ENCODE measurements at regions not wholly inside any gene's neighbourhood (a gene's known extent, or its start where the extent isn't known, plus 50 kb on each side); places are given as distances from the start of the nearest gene placed in this dataset.

DNA sequence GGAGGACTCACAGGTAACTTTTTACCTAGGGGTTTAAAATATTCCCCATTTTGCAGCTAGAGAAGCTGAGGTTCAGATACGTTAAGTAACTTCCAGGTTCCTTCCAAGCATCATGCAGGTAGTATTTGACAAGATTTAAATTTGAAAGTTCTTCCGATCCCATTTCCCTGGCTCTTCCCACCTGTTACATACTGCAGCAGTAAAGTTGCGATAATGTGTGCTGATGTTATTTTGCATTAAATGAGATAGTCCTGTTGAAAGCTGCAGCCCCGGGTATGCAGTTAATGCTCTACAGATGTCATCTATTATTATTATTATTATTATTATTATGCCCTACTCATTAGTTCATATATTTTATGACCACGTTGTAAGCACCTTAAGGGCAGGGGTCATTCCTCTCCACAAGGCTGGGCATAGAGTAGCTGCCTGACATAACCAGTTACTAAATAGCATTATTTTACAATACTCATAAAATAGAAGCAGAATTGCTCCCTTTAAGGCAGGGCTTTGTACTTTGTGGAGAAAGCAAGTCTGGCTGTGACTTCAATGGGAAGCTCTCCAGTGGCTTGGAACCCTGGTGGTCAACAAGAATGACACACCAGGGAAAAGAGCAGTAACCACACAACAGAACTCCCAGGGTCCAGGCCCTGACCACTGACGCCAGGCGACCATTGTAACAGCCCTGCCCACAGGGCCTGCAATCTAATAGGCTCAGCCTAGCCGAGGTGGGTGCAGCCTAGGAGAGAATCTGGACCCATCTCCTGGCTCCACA is 90.8 kb upstream of the CALM2 start:
- TF ChIP-seq, protein P1, sequence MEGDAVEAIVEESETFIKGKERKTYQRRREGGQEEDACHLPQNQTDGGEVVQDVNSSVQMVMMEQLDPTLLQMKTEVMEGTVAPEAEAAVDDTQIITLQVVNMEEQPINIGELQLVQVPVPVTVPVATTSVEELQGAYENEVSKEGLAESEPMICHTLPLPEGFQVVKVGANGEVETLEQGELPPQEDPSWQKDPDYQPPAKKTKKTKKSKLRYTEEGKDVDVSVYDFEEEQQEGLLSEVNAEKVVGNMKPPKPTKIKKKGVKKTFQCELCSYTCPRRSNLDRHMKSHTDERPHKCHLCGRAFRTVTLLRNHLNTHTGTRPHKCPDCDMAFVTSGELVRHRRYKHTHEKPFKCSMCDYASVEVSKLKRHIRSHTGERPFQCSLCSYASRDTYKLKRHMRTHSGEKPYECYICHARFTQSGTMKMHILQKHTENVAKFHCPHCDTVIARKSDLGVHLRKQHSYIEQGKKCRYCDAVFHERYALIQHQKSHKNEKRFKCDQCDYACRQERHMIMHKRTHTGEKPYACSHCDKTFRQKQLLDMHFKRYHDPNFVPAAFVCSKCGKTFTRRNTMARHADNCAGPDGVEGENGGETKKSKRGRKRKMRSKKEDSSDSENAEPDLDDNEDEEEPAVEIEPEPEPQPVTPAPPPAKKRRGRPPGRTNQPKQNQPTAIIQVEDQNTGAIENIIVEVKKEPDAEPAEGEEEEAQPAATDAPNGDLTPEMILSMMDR (IDR thresholded peaks at IDR 0.05; ENCODE audit: low read depth, low read length, missing control alignments), result no peak
- H3K4me3 ChIP-seq (replicated peaks; ENCODE audit: low read depth, low read length), result no peak overlapping the region
- DNase-seq (ENCODE audit: extremely low read depth, low read depth), result no peak

DNA sequence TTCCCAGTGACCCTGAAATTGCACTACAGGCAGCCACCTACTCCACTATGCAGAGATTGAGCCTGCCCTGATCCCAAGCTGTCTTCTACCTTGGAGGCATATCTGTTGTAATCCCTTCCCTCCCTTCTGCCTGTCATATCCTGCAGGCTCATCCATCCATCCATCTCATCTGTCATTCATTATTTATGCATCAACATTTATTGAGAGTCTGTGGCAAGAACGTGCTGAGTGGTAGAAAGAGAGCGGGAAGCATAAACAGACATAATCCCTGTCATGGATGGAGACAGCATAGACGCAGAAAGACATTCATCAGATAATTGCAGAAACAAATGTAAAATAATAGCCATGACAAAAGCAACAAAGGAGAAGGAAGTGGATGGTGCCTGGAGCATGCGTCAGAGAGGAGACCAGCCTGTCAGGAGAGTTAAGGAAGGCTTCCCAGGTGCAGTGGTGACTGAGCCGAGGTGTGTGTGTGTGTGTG is 89.5 kb upstream of the CALM2 start:
- DNase-seq (ENCODE audit: extremely low read depth, low read depth), result no peak
- TF ChIP-seq, protein P1 (IDR thresholded peaks at IDR 0.05; ENCODE audit: low read depth, low read length, missing control alignments), result no peak
- H3K4me3 ChIP-seq (replicated peaks; ENCODE audit: low read depth, low read length), result no peak overlapping the region

DNA sequence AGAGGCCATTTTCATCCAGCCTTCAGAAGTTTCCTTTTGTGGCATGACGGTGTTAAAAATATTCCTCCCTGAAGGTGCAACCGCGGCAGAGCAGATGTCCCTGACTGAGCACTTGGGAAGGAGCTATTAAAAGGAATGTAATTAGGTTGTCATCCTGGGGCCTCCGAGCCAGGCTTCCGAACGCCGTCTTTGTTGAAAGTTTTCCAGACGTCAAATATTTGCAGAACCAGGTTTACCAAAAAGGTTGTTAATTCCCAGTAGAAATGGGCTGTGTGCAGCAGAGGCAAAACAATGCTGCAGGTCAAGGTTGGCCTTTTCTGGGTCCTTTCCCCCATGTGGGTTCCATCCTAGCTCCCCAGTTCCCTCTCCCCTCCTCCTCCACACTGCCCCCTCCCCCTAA is 88.8 kb upstream of the CALM2 start:
- DNase-seq (ENCODE audit: extremely low read depth, low read depth), result no peak
- no peak overlapping the region for H3K4me3 ChIP-seq (replicated peaks; ENCODE audit: low read depth, low read length)
- TF ChIP-seq, protein P1 (IDR thresholded peaks at IDR 0.05; ENCODE audit: low read depth, low read length, missing control alignments), result no peak

DNA sequence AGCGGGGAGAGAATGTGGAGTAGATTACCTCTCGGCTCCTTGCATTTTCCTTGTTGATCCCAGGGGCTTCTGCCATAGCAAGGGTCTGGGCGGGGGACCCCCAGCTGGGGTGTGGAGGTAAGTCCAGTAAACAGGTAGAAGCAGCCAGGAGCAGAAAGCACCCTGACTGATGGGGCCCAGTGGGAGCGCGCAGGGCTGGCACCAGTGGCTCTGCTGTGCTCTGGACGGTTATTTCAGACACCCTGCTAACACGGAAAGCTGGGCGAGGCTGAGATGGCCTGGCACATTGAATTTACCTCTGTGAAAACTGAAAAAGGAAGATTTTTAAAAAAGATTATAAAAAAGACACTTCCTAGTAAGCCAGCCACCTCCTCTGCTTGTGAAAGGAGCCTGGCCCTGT is 88.4 kb upstream of the CALM2 start:
- H3K4me3 ChIP-seq (replicated peaks; ENCODE audit: low read depth, low read length), result no peak overlapping the region
- DNase-seq (ENCODE audit: extremely low read depth, low read depth), result no peak
- TF ChIP-seq, protein P1 (IDR thresholded peaks at IDR 0.05; ENCODE audit: low read depth, low read length, missing control alignments), result no peak

DNA sequence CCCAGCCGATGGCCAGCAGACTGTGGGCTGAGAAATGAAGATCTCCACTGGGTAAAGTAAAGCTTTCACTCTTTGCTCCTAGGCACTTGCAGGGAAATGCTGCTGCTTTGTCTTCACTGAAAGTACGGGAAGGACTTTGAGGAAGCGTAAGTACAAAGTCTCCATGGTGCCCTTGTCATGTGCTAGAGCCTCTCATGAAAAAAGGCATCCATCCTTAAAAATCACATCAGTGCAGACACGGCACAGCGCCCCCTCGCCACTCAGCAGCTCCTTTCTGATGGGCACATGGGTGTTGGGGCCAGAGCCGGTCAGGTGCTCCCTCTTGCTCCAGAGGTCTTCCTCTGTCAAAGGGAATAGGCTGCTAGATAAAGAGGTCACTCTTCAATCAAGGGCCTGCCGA is 87.8 kb upstream of the CALM2 start:
- TF ChIP-seq, protein P1 (IDR thresholded peaks at IDR 0.05; ENCODE audit: low read depth, low read length, missing control alignments), result no peak
- no peak for DNase-seq (ENCODE audit: extremely low read depth, low read depth)
- no peak overlapping the region for H3K4me3 ChIP-seq (replicated peaks; ENCODE audit: low read depth, low read length)

DNA sequence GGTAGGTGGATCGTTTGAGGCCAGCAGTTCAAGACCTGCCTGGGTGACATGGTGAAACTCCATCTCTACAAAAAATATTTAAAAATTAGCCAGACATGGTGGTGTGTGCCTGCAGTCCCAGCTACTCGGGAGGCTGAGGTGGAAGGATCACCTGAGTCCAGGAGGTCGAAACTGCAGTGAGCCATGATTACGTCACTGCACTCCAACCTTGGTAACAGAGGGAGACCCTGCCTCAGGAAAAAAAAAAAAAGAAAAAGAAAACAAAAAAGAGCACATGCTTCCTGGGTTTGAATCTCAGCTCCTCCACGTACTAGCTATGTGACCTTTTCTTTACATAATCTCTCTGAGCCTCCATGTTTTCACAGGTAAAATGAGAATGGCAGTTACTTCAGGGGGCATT is 86.3 kb upstream of the CALM2 start:
- no peak for DNase-seq (ENCODE audit: extremely low read depth, low read depth)
- TF ChIP-seq, protein P1 (IDR thresholded peaks at IDR 0.05; ENCODE audit: low read depth, low read length, missing control alignments), result no peak
- H3K4me3 ChIP-seq (replicated peaks; ENCODE audit: low read depth, low read length), result no peak overlapping the region
